ENCODE measurements at regions not wholly inside any gene's neighbourhood (a gene's known extent, or its start where the extent isn't known, plus 50 kb on each side); places are given as distances from the start of the nearest gene placed in this dataset.

GRCh38 chr17:77756846-77757560 lies 201.5 kb upstream of the TNRC6C start:
- Histone ChIP-seq H4K20me1 (replicated peaks; ENCODE audit: control insufficient read depth, insufficient read depth, low read length) (no peaks in the 10 kb centered on the region), H2AFZ (ENCODE audit: low read depth, low read length) (no peak overlapping the region), H3K36me3 (ENCODE audit: control insufficient read depth, insufficient read depth, low read length) (no peaks in the 10 kb centered on the region), H3K79me2 (ENCODE audit: control insufficient read depth, insufficient read depth, low read length) (no peaks in the 10 kb centered on the region), H3K9me3 (replicated peaks; ENCODE audit: control insufficient read depth, insufficient read depth, low read depth, low read length) (no peaks in the 10 kb centered on the region; the same call in 1 of the 2 replicates), H3K27ac (ENCODE audit: extremely low read depth, low read depth, low read length) (no peak overlapping the region), H3K4me2 (ENCODE audit: insufficient read depth, low read length) (no peak overlapping the region), H3K4me3 (no peak overlapping the region), H3K27me3 (ENCODE audit: control insufficient read depth in 2 of 2, insufficient read depth in 2 of 2, low read length in 2 of 2) (peaks cover 37 to 81% of the 10 kb centered on the region in 2 experiments), H3K9me1 (ENCODE audit: control insufficient read depth, insufficient read depth, low read length) (no peaks in the 10 kb centered on the region), H3K9ac (ENCODE audit: insufficient read depth in 1 of 2, low read depth in 2 of 2, low read length in 2 of 2) (no peak overlapping the region), H3K4me1 (replicated peaks in 1 of 2; ENCODE audit: control insufficient read depth in 2 of 2, insufficient read depth in 2 of 2, low read length in 2 of 2) (no peaks in the 10 kb centered on the region; a peak in 1 of 5 replicates)
- FAIRE-seq (no peak), DNase-seq (ENCODE audit: extremely low read depth in 1 of 4, low spot score in 3 of 4) (no peak), ATAC-seq (no peak)
- CTCF ChIA-PET (ENCODE audit: low intra/inter-chr PET ratio), result no interaction called here
- intact Hi-C loops (cut with micrococcal nuclease) (no loop called here), in situ Hi-C loops (cut with MboI) (no loop called here)
- POLR2A ChIA-PET, result interaction anchor here (0.6 to 1.0 kb wide), 3 partner anchors 178 to 436 kb away, joined by 3 to 4 read pairs (median 3); no protein-coding TSS in a partner anchor
- no TSS peak for BruUV-seq (replicated peaks)
- 0% methylated on average over 9 of the region's 10 CpGs for WGBS (ENCODE audit: insufficient coverage, low coverage, missing lambda C conversion rate)
- TF ChIP-seq ZFP30 (CRISPR knock-in tag; IDR thresholded peaks at IDR 0.05; ENCODE audit: borderline replicate concordance) (no peak), TARDBP (IDR thresholded peaks at IDR 0.05) (no peak), ZNF444 (CRISPR knock-in tag; IDR thresholded peaks at IDR 0.05) (no peak), ESRRB (CRISPR knock-in tag; IDR thresholded peaks at IDR 0.05; ENCODE audit: borderline replicate concordance) (no peak), DEAF1 (CRISPR knock-in tag; IDR thresholded peaks at IDR 0.05) (no peak), ZNF431 (CRISPR knock-in tag; IDR thresholded peaks at IDR 0.05) (no peak), ZBTB33 (CRISPR knock-in tag; IDR thresholded peaks at IDR 0.05) (no peak), ZNF717 (CRISPR knock-in tag; IDR thresholded peaks at IDR 0.05) (no peak), FOXO4 (CRISPR knock-in tag; IDR thresholded peaks at IDR 0.05) (no peak), ELK3 (CRISPR knock-in tag; IDR thresholded peaks at IDR 0.05) (no peak), SMC3 (conservative IDR thresholded peaks at IDR 0.05; ENCODE audit: insufficient read depth, low read depth, low read length) (no peak), ZNF408 (CRISPR knock-in tag; IDR thresholded peaks at IDR 0.05; ENCODE audit: low read depth) (no peak), VEZF1 (CRISPR knock-in tag; IDR thresholded peaks at IDR 0.05) (no peak), ATF7 (IDR thresholded peaks at IDR 0.05) (no peak), MCM3 (IDR thresholded peaks at IDR 0.05) (no peak)
